ENCODE measurements at regions not wholly inside any gene's neighbourhood (a gene's known extent, or its start where the extent isn't known, plus 50 kb on each side); places are given as distances from the start of the nearest gene placed in this dataset.

DNA sequence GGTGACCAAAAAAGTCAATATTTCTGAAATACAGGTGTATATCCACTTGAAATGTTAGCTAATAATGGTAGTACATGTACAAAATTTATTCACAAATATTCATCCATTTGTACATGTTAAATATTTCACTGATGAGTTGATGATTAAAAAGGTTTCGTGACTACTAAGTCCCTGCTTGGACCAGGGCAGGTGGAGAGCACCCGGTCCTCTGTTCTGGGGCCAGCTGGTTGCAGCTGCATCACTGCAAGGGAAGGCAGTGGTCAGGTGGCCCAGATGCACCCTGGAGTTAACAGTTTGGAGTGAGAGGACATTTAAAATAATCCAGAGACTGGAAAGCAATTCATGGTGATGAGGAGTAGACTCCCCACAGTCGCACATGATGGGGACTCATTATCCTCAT, 141.2 kb downstream of the ZBTB18 start:
- WGBS, result 83% methylated on average over 3 of the region's 3 CpGs
- no peak for TF ChIP-seq CTCF (IDR thresholded peaks at IDR 0.05)
- Histone ChIP-seq H3K4me3 (no peak overlapping the region), H3K27ac (no peak overlapping the region), H3K36me3 (no peaks in the 10 kb centered on the region), H3K9me3 (no peaks in the 10 kb centered on the region), H3K4me1 (no peaks in the 10 kb centered on the region), H3K27me3 (no peaks in the 10 kb centered on the region)
- DNase-seq (ENCODE audit: low spot score in 2 of 2), result no peak

DNA sequence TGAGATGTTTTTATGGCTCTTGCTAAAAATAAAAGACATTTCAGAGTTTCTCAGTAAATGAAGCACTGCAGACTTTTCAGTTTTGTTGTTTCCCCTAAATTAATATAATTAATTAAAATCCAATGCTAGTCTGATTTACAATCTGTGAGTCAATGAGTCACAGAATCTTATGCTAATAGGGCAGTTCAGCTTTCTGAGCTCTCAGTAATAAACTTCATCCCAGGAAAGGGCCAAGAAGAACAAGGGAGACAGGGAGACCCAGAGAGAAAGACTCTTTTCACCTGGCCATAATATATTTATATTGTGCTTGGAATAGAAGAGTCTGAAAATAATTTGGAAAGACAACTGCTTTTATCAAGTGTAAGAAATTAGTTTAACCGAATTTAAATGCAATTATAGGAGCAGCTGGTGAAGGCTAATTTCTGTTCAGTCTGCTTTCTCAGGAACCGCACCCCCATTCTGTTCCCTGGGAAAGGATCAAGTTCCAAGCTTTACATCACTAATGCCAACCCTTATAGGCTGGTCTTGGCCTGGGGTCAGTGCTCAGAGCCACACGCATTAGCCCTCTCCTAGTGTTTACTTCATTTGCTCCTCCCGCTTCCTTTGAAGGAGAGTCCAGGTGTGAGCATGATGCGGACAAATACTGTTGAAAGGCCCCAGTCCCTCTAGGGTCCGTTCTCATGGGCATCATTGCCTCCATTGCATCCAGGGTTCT, 145.6 kb downstream of the ZBTB18 start:
- Histone ChIP-seq H3K4me3 (no peak overlapping the region), H3K27ac (no peak overlapping the region), H3K4me1 (peaks cover 9% of the 10 kb centered on the region), H3K9me3 (no peaks in the 10 kb centered on the region), H3K36me3 (no peaks in the 10 kb centered on the region), H3K27me3 (no peaks in the 10 kb centered on the region)
- no peak for TF ChIP-seq EP300 (IDR thresholded peaks at IDR 0.05)
- TF ChIP-seq CTCF (IDR thresholded peaks at IDR 0.05), result no peak
- TF ChIP-seq POLR2A (IDR thresholded peaks at IDR 0.05), result no peak
- no peak for TF ChIP-seq POLR2AphosphoS5 (IDR thresholded peaks at IDR 0.05)
- 83% methylated on average over 6 of the region's 6 CpGs for WGBS
- no peak for DNase-seq (ENCODE audit: low spot score in 2 of 2)

GRCh38 chr1:244197851-244198375, 146.8 kb downstream of the ZBTB18 start:
- TF ChIP-seq POLR2A (IDR thresholded peaks at IDR 0.05), result no peak
- TF ChIP-seq CTCF (IDR thresholded peaks at IDR 0.05), result no peak
- Histone ChIP-seq H3K27me3 (no peaks in the 10 kb centered on the region), H3K9me3 (no peaks in the 10 kb centered on the region), H3K36me3 (no peaks in the 10 kb centered on the region), H3K4me1 (peaks cover 9% of the 10 kb centered on the region), H3K4me3 (no peak overlapping the region), H3K27ac (no peak overlapping the region)
- no peak for DNase-seq (ENCODE audit: low spot score in 2 of 2)
- WGBS, result 57% methylated on average over 7 of the region's 7 CpGs

GRCh38 chr1:244199902-244200301, 148.8 kb downstream of the ZBTB18 start:
- H3K27ac ChIP-seq, result no peak overlapping the region
- TF ChIP-seq POLR2A (IDR thresholded peaks at IDR 0.05) (no peak), CTCF (IDR thresholded peaks at IDR 0.05) (no peak)
- peaks cover 9% of the 10 kb centered on the region for H3K4me1 ChIP-seq
- no peak for DNase-seq (ENCODE audit: low spot score in 2 of 2)
- 79% methylated on average over 4 of the region's 4 CpGs for WGBS
- H3K27me3 ChIP-seq, result peaks cover 3% of the 10 kb centered on the region
- H3K9me3 ChIP-seq, result no peaks in the 10 kb centered on the region
- H3K36me3 ChIP-seq, result no peaks in the 10 kb centered on the region
- no peak overlapping the region for H3K4me3 ChIP-seq

DNA sequence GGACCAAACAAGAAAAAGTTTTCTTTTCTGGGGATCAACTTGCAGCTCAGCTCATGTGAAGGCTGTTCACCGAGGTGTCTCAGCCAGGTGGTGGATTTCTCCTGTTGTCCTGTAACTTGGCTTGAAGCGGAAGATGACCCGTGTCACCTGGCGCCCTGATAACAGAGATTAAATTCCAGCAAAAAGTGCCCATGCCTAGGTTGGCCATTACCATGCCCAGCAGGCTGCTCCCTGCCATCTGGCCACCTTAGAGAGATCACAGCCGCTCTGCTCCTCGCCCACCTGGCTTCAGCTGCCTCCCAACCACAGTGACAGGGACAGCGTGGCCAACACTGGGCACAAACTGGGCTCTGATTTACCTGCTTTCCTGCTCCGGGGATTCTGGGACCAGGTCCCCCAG, 149.5 kb downstream of the ZBTB18 start:
- TF ChIP-seq POLR2A (IDR thresholded peaks at IDR 0.05) (no peak), CTCF (IDR thresholded peaks at IDR 0.05) (no peak), EP300 (IDR thresholded peaks at IDR 0.05) (no peak), POLR2AphosphoS5 (IDR thresholded peaks at IDR 0.05) (no peak)
- 97% methylated on average over 8 of the region's 8 CpGs for WGBS
- Histone ChIP-seq H3K4me1 (peaks cover 9% of the 10 kb centered on the region), H3K27me3 (peaks cover 3% of the 10 kb centered on the region), H3K4me3 (no peak overlapping the region), H3K9me3 (no peaks in the 10 kb centered on the region), H3K36me3 (no peaks in the 10 kb centered on the region), H3K27ac (no peak overlapping the region)
- DNase-seq (ENCODE audit: low spot score in 2 of 2), result no peak
